Stimulated activated CD8-positive, alpha-beta memory T cell treated with anti-CD3 and anti-CD28 coated beads, Interleukin-12 subunit alpha, Interleukin-12 subunit beta, amount 100 ng/mL, for 4 hours (primary cell): ENCODE measurements at regions not wholly inside any gene's neighbourhood (a gene's known extent, or its start where the extent isn't known, plus 50 kb on each side); places are given as distances from the start of the nearest gene placed in this dataset.
"Not testable (repeated sequence)": the region's sequence is repeated elsewhere in the genome, so short reads cannot be mapped to it uniquely, and the experiment has no call there.

ENCODE experiments used
- DNase-seq: peaks from one replicate; pipeline ENCODE4 v3.0.0-alpha.2; 2020; ENCODE audit warnings: low read depth

DNA sequence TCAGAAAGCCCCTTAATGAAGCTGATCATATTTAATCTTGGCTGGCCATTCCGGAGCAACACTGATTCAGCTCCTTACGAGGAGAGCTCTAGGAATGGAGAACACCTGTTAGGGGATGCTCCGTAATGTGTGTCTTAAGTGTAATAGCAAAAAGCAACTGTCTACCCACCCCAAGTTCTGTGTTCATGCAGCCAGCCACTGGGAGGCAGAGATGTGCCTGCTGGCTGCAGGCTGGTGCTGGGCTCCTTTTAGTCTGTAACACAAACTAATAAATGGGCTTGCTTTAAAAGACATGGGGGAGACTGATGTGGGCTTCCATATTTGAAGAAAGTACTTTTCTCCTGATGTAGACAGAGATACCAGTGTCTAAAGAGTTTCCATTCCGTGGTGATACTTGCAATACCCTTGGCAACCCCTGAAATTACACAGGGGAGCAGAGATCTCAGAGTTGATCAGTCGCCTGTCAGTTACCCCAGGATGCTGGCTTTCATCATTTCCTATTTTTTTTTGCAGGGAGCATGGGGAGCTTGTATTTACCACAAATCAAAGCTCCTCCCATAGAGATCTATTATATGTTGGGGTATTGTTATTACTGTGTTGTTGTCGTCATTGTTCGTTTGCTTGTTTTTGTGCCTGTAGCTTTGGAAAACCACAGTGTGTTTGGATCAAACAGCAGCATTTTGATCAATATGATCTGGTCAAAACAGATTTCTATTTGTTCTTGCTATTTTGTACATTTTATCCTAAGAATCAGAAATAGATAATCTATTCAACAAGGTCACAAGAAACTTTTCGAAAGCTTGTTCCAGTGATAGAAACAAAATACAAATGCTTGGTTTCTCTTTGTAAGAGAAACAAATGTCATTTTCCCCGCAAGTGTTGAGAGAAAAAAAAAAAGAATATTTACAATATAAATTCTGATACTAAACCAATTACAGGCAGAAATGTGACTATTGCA is 65.8 kb downstream of the MTX3 start:
- DNase-seq, result no peak

DNA sequence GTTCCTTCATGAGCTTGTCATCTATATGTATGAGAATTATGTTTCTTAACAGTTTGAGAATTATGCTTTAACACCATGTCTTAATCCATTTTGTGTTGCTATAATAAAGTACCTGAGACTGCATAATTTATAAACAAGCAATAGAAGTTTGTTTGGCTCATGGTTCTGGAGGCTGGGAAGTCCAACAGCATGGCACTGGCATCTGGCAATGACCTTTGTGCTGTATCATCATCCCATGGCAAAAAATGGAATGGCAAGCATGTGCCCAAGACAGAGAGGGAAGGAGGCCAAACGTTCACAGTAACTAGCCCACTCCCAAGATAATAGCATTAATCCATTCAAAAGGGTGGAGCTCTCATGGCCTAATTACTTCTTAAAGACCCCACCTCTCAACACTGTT is 67.6 kb downstream of the MTX3 start:
- no peak for DNase-seq

DNA sequence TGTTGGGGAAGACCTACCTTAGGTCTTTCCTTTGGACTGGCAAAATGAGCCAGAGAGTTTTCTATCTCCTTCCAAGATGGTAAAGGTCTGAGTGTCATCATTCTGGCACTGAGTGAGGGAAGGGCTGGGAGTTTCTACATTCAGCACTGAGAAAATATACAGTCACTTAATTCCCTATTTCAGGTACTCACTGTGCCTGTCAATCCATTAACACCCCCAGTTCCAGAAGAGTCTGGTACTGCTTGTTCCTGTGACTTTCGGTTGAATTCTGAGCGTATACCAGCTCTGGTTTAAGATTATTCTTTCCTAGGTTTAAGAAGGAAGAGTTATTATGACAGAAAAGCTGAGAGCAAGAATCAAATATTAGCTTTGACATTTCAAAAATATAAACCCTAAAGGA is 68.4 kb downstream of the MTX3 start:
- no peak for DNase-seq

DNA sequence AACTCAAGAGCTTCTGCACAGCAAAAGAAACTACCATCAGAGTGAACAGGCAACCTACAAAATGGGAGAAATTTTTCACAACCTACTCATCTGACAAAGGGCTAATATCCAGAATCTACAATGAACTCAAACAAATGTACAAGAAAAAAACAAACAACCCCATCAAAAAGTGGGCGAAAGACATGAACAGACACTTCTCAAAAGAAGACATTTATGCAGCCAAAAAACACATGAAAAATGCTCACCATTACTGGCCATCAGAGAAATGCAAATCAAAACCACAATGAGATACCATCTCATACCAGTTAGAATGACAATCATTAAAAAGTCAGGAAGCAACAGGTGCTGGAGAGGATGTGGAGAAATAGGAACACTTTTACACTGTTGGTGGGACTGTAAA is 83.6 kb downstream of the MTX3 start:
- DNase-seq, result not testable (repeated sequence)

DNA sequence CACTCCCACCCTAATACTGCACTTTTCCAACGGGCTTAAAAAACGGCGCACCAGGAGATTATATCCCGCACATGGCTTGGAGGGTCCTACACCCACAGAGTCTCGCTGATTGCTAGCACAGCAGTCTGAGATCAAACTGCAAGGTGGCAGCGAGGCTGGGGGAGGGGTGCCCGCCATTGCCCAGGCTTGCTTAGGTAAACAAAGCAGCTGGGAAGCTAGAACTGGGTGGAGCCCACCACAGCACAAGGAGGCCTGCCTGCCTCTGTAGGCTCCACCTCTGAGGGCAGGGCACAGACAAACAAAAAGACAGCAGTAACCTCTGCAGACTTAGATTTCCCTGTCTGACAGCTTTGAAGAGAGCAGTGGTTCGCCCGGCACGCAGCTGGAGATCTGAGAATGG is 88.5 kb downstream of the MTX3 start:
- not testable (repeated sequence) for DNase-seq

DNA sequence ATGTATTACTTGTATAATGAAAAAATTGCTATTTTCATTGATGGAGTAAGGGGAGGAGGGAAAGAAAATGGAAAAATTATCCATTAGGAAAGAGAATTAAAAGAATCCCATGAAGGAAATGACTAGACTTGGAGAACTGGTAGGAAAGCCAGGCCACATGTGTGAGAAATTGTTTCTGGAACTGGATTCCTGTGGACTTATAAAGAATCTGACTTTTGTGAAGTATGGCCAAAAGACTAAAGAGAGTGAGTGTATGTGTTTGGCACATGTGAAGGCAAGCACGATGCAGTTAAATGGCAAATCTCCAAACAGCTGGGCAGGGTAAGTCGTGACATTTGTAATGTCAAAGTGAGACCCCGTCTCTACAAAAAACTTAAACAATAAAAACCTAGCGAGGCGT is 89.4 kb downstream of the MTX3 start:
- no peak for DNase-seq

DNA sequence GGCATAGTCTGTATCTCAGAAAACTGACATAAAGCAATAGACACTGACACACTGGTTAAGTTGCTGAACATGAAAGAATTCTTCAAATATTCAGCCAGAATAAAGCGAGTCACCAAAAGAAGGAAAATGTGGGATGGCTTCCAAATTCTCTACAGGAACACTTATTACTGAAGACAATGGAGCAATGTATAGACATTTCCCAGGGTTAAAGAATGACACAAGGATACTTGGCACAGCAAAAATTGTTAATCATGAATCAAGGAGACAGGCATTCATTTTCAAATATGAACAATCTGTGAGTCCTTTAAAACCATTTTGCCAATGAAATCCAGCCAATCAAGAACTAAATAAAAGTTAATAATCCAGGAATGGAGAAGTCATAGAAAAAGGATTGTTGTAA is 92.5 kb downstream of the MTX3 start:
- no peak for DNase-seq

DNA sequence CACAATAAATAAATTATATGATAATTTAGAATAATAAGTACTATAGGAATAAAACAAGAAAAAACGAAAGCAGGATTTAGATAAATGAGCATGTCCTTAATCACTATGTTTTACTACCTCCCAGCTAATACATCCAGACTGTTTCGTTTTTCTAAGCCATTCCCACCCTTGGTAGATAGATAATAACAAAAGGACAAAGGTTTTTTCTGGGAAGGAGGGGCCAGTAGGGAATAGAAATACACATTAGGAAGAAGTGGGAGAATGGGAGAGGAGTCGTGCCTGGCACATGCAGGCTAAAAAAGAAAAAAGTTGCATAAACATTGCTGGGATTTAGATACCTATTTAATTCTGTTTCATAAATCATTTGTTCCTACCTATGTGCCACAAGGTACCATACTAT is 97.1 kb downstream of the MTX3 start:
- no peak for DNase-seq

DNA sequence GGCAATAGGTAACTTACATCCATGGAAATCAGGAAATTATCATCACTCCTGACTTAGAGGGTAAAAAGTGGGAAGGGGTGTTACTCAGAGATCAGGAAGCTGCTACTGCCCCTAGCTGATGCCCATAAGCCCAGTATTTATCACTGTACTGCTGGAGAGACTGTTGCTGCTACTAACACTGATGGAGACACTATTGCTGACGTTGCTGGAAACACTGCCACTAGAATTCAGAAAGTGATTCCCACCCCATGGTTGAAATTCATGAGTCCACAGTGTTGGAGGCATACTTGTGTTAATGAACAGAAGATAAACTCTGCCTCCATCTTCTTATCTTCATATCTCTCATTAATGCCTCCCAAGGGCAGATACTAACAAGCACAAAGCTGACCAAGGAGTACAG is 97.6 kb downstream of the MTX3 start:
- no peak for DNase-seq

DNA sequence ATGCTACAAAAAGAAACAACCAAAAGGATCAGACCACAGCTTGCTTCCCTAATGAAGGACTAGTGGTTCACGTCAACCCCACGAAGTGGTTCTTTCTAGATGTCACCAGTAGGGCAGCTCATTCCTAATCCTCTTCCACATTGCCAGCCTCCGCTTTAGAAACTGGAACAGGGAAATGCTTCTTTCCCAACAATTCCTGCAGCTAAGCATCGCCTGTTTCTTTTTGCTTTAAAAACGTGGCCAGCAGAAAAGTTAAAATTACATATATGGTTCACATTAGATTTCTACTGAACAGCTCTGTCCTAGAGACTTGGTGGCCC is 100.2 kb downstream of the MTX3 start:
- no peak for DNase-seq

DNA sequence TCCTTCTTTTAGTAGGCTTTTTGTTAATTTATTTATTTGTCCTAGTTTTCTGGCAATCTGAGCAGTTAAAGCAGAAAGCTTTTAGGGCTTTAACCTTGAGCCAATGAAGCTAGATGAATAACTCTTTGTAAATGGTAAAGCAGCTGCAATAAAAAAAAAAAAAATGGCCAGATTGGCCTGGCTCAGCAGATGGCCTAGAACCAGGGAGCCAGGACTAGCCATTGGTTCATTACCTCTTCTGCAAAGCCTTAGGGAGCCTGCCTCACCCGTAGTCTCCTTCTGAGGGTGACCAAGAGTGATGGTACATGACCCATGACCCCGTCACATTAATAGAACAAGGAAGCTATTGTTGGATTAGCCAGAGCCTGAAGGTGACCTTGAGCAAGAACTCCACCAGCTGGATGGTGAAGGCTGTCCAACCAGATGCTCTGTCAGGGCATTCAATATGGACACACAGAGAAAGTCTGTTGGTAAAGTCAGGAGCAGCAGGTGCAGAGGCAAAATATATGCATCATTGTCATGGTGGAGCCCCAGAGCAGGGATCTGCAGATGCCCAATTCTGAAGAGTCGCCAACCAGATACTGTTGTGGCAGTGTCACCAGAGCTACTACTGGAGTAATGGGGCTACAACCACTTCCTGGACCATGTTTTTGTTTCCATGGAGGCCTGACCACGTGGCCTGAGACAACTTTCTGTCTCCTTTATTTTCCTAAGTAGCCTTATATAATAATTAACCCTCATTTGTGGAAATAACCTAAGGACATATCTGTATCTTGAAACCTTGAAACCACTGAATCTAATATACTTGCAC is 100.7 kb downstream of the MTX3 start:
- no peak for DNase-seq

DNA sequence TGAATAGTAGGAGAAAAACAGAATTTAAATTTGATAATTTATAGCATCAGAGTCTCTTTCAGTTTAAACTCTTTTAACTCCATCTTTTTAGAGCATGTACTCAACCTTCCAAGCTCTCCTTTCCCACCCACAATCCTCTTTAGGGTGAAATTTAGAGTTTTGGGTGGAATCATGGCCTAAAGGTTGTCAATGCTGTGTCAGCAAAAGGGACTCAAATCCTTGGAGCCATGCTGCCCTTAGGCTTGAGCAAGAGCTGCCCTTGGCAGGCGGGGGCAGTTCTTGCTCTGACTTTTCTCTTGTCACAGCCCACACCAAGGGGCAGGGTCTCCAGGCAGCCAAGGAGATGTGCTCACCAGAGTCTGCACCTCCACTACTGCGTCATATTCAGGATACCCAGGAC is 102.4 kb downstream of the MTX3 start:
- DNase-seq, result no peak

DNA sequence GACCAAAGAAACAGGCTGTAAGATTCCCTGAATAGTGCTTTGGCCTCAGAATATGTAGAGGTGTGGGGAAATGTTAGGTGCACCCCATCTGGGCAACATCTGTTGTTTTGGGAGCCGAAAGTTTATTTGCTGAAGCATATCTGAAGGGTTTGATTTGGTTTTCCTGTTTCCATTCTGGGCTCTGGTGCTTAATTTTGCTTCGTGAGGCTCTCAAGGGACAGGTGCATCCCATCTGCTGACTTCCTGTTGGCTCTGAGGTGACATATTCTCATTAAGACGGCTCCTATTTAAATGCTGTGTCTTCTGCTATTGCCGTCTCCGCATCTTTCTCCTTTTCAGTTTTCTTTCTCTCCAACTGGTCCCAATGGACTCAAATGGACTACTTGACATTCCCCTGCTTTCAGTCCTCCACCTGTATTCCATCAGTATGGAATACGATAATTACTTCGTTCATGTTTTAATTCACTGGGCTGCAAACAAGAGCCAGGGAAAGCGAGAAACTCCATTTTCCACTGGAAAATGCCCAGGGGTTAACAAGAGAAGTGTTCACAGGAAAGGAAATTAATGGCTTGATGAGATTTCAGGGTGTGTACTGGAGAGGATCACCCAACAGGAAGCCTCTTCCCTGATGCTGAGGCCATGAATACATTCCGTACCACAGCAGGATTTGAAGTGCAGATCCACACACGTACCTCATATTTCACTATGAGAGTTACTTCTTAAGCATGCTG is 104.0 kb downstream of the MTX3 start:
- DNase-seq, result no peak

DNA sequence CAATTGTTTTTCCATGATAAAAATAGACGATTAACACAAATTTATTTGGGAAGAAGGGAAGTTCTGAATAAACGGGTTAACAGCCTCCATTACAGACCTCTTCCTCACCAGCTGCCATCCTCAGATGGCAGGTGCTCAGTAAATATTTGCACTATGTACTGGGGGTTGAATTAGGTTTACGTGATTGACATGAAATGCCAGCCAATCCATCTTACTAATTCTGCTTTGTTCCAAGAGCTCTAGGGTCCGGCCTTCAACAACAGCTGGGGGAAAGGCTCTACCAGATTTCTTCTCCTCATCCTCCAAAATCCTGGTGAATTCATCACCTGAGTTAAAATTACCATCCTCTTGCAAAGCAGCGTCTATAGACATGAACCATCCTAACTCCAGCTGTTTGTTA is 104.6 kb downstream of the MTX3 start:
- DNase-seq, result no peak

DNA sequence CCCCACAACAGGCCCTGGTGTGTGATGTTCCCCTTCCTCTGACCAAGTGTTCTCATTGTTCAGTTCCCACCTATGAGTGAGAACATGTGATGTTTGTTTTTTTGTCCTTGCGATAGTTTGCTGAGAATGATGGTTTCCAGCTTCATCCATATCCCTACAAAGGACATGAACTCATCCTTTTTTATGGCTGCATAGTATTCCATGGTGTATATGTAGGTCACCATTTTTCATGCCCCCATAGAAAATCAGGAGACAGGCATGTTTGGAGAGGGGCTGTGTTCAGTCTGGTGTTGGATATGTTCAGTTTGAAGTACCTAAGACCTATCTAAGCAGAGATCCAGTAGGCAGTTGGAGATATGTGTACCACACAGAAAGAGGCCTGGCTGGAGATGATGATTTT is 111.2 kb downstream of the MTX3 start:
- DNase-seq, result not testable (repeated sequence)

DNA sequence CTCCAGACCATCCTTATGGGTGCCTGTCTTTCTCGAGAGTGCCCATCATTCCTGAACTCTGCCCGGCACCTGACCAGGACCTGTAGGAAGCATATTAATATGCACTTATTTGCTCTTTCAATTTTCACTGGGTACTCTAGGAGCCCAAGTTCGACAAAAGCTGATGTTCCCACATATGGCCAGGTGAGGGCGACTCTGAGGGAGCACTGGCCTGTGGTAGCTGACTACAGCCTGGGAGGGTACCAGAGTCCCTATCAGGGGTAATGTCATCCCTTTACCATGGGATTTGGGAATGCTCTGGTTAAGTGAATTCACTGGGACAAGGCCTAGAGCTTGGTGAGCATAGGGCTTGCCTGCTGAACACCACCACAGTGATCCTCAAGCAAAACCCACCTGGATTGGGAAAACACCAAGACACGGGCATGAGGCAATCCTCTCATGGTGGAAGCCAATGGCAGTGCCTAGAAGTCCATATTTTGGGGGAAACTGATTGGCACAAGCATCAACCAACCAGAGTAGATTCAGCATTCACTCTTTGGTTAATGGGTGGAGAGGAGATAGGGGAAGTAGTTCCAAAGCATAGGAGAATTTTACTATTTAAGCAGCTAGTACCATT is 112.2 kb downstream of the MTX3 start:
- no peak for DNase-seq

DNA sequence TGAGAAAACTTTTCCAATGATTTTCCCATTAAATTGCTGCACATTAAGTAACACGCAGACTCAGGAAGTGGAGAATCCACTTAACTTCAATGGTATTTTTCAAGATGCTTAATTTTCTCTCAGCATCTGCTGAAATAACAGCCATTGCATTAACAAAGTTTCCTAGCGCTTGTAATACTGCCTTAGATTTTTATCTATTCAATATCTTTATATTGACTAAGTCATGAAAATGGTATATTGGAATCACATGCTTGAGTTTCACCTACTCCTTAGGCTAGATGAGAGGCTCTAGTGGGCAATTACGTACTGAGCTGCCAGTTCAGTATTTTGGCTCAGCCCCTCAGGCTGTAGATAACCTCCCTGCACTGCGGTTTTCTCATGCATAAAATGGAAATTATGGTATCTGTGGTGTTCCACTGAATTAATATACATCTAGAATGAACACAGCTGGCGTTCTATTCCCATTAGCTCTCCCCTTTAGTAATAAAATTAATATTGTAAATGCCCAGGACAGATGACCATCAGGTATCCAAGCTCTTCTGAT is 112.9 kb downstream of the MTX3 start:
- no peak for DNase-seq

DNA sequence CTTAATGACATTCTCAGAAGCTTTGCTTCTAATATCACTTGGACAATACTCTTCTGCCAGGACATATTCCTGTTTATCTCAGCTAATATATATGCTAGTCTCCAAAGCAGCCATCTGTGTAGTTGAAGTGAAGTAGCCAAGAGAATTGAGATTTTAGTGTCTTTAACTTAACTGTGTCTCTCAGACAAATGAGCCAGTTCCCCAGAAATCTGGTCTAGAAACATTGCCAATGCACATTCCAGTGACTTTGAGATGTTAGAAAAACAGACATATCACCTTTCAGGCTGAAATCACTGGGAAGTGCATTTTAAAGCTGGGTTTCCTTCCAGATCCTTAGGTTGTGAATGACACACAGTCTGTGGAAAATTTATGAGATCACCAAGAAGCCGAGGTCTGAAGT is 114.6 kb downstream of the MTX3 start:
- DNase-seq, result no peak

DNA sequence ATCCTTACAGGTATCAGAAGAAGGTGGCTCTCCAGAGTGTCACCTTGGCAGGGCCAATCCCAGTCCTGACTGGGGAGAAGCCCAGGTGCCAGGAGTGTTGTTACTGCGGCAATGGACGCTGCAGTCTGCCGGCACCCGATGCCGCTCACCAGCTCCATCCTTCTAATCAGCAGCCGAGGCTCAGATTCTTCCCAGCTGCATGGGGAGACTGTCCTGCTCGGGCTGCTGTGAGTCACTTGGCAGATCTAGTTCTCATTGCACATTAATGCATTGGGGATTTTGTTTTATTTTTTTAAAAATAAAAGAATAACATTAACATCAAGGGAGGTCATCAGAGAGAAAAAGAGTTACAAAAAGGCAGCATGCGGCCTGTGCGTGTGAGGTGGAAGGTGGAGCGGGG is 115.8 kb downstream of the MTX3 start:
- DNase-seq, result no peak

DNA sequence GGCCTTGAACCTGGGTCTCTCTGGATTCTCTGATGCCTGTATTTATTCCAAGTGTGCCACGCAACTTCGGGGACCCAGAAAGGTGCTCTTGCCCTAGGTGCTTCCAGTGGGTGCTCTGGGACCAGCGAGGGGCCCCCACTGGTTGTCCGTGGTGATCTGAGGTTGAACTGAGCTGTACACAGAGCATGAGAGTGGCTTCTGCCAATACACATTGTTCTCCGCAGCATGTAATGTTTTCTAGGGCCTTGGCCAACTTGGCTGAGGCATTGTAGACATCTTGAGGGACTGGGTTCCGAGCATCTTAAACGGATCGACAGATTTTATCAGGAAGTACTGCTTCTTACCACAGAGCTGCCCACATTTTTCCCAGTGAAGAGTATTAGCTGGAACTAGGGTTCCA is 117.9 kb downstream of the MTX3 start:
- no peak for DNase-seq

DNA sequence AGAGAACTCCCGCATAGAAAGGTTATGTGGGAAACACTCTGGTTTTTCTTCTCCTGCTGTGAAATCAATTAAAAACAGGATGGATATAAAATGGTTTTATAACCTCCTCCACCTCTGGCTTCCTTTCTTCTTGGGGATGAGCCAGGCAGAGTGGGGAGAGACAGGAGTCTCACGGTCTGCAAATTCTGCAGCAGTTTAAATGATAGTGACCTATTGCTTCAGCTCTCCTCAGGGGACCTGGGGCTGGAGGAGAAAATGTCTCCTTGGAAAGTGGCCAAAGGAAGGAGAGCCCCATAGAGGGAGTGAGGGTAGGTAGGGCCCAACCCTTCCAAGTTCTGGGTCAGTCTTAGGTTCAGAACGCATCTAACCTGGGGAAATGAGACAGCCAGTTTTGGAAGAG is 118.8 kb downstream of the MTX3 start:
- DNase-seq, result no peak
